Body of pancreas (tissue), 4 donors: ENCODE measurements at regions not wholly inside any gene's neighbourhood (a gene's known extent, or its start where the extent isn't known, plus 50 kb on each side); places are given as distances from the start of the nearest gene placed in this dataset.

ENCODE experiments used
- CTCF ChIP-seq, 7 experiments: fragments of 450-650 bp in 4 of 7; fragments of 200-600 bp in 3 of 7; sonication (generic) in 3 of 7; IDR thresholded peaks; one replicate each; pipeline ENCODE4 v1.5.1; 2016 to 2019; ENCODE audit warnings: antibody characterized with exemption in 7 of 7
- POLR2A ChIP-seq, 3 donors: fragments of 450-650 bp; IDR thresholded peaks; one replicate each; pipeline ENCODE4 v1.6.1; 2016; ENCODE audit warnings: antibody characterized with exemption in 3 of 3, mild to moderate bottlenecking in 2 of 3

DNA sequence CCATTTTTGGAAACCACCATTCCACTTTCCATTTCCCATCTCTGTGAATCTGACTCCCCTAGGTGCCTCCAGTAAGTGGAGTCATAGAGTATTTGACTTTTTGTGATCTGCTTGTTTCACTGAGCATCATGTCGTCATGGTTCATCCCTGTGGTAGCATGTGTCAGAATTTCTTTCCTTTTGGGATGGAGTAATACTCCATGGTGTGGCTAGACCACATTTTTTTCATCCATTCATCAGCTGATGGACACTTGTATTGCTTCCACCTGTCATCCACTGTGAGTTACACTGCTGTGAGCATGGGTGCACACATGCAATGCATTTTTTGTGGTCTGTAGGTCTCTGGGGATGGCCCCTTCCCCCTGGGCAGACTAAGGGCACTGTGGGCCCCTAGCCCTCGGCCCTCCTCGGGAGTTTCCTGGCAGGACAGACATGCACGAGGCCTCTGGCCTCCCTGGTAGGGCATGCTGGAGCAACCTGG lies 115.9 kb downstream of the GADD45G start:
- TF ChIP-seq CTCF (IDR thresholded peaks at IDR 0.05) (no peak), POLR2A (IDR thresholded peaks at IDR 0.05) (no peak)
